Keratinocyte (primary cell): ENCODE measurements at regions not wholly inside any gene's neighbourhood (a gene's known extent, or its start where the extent isn't known, plus 50 kb on each side); places are given as distances from the start of the nearest gene placed in this dataset.
"Not testable (repeated sequence)": the region's sequence is repeated elsewhere in the genome, so short reads cannot be mapped to it uniquely, and the experiment has no call there.

Experiments used
- EZH2 ChIP-seq: IDR thresholded peaks from one replicate; pipeline ENCODE4 v1.6.1; 2012; ENCODE audit warnings: inconsistent platforms, mild to moderate bottlenecking, low read length, moderate library complexity
- TF ChIP-seq, protein P1 (sequence below), 3 experiments: IDR thresholded peaks in 1 of 3; conservative IDR thresholded peaks in 1 of 3; optimal IDR thresholded peaks in 1 of 3; 2 replicates in 2 of 3; 3 replicates in 1 of 3; pipeline versions ENCODE3 to v1.5.1; 2011; ENCODE audit warnings: low read length in 3 of 3, mild to moderate bottlenecking in 3 of 3, moderate library complexity in 2 of 3, control low read depth in 1 of 3, inconsistent platforms in 1 of 3; ENCODE audit not compliant: insufficient read depth in 2 of 3; ENCODE audit errors: extremely low read depth in 1 of 3

DNA sequence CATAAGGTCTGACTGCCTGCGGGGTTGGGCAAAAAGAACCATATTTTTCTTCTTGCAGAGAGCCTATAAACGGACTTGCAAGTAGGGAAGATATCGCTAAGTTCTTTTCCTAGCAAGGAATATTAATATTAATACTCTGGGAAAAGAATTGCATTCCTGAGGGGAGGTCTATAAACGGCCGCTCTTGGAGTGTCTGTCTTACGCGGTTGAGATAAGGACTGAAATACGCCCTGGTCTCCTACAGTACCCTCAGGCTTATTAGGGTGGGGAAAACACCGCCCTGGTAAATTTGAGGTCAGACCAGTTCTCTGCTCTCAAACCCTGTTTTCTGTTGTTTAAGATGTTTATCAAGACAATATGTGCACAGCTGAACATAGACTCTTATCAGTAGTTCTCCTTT lies 349.3 kb downstream of the NAF1 start:
- TF ChIP-seq, protein P1, sequence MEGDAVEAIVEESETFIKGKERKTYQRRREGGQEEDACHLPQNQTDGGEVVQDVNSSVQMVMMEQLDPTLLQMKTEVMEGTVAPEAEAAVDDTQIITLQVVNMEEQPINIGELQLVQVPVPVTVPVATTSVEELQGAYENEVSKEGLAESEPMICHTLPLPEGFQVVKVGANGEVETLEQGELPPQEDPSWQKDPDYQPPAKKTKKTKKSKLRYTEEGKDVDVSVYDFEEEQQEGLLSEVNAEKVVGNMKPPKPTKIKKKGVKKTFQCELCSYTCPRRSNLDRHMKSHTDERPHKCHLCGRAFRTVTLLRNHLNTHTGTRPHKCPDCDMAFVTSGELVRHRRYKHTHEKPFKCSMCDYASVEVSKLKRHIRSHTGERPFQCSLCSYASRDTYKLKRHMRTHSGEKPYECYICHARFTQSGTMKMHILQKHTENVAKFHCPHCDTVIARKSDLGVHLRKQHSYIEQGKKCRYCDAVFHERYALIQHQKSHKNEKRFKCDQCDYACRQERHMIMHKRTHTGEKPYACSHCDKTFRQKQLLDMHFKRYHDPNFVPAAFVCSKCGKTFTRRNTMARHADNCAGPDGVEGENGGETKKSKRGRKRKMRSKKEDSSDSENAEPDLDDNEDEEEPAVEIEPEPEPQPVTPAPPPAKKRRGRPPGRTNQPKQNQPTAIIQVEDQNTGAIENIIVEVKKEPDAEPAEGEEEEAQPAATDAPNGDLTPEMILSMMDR (optimal IDR thresholded peaks at IDR 0.05 in 1 of 3, IDR thresholded peaks at IDR 0.05 in 1 of 3, conservative IDR thresholded peaks at IDR 0.05 in 1 of 3; ENCODE audit: extremely low read depth in 1 of 3, insufficient read depth in 2 of 3, low read length in 3 of 3) = not testable (repeated sequence)
- not testable (repeated sequence) for TF ChIP-seq EZH2
